Effector CD4-positive, alpha-beta T cell (primary cell): ENCODE measurements at regions not wholly inside any gene's neighbourhood (a gene's known extent, or its start where the extent isn't known, plus 50 kb on each side); places are given as distances from the start of the nearest gene placed in this dataset.
"Not testable (repeated sequence)": the region's sequence is repeated elsewhere in the genome, so short reads cannot be mapped to it uniquely, and the experiment has no call there.

Source experiments
- DNase-seq: peaks from one replicate; pipeline ENCODE4 v3.0.0-alpha.2; 2020

GRCh38 chr12:46516933-46517578 is 144.5 kb upstream of the SLC38A2 start:
- no peak for DNase-seq

DNA sequence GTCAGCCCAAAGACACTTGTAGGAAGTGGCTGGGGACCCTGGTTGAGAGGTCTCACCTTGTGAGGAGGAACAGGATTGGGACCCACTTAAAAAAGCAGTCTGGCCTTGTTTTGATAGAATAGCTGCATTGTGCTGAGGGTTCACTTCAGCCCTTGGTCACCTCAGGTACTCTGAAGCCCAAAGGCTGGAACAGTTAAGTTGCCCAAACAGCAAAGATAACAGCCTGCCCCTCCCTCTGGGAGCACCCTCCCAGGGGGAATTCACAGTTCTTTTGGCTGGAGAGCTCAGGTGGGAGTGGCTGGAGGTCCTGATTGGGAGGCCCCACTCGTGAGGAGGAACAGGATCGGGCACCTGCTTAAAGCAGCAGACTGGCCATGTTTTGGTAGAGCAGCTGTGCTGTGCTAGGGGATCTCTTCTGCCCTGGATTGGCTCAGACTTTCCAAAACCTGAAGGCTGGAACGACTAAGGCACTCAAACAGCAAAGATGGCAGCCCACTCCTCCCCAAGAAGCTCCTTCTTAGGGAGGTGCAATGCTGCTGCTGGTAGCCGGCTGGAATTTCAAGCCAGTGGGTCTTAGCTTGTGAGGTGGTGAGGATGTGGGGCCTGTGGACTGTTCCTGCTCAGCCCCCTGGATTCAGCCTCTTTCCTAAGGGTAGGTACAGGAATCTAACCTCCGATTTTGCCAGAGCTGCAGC is 143.8 kb upstream of the SLC38A2 start:
- DNase-seq, result no peak

GRCh38 chr12:46515829-46516228 is 143.3 kb upstream of the SLC38A2 start:
- DNase-seq, result no peak

DNA sequence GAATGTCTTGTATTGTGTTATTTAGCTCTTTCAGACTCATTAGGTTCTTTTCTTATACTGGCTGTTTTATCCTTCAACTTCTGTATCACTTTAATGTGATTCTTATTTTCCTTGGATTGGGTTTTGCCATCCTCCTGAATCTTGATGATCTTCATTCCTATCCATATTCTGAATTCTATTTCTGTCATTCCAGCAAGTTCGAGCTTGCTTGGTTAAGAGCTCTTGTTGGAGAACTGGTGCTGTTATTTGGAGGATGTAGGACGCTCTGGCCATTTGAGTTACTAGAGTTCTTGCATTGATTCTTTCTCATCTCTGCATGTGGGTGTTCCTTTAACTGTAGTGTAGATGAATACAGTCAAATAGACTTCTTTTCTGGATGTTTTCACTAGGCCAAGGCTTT is 142.3 kb upstream of the SLC38A2 start:
- DNase-seq, result no peak

DNA sequence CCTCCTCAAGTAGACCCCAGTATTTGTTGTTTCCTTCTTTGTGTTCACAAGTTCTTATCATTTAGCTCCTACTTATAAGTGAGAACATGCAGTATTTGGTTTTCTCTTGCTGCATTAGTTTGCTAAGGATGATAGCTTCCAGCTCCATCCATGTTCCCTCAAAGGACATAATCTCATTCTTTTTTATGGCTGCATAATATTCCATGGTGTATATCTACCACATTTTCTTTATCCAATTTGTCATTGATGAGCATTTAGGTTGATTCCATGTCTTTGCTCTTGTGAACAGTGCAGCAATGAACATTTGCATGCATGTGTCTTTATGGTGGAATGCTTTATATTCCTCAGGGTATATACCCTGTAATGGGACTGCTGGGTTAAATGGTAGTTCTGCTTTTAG is 137.7 kb upstream of the SLC38A2 start:
- not testable (repeated sequence) for DNase-seq

- no peak for DNase-seq
Measured at GRCh38 chr12:46509135-46509534, 136.6 kb upstream of the SLC38A2 start.

- DNase-seq, result no peak
Measured at GRCh38 chr12:46508651-46509050, 136.1 kb upstream of the SLC38A2 start.

DNA sequence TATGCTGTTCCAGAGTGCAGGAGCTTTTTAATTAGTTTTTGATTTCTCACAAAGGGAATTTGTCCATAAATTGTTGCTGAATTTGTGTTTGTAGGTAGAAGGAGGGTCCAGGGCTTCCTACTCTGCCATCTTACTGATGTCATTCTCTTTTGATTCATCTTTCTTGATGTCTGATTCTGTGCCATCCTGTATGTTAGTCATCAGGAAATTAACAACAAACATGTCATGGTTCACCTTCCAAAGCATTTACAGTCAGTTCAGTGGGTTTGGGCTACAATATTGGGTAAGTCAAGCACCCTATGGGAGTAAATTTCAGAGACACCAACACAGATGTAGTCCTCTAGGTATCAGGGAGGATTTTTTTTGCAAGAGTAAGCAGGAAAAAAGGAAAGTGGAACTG is 135.2 kb upstream of the SLC38A2 start:
- DNase-seq, result no peak

DNA sequence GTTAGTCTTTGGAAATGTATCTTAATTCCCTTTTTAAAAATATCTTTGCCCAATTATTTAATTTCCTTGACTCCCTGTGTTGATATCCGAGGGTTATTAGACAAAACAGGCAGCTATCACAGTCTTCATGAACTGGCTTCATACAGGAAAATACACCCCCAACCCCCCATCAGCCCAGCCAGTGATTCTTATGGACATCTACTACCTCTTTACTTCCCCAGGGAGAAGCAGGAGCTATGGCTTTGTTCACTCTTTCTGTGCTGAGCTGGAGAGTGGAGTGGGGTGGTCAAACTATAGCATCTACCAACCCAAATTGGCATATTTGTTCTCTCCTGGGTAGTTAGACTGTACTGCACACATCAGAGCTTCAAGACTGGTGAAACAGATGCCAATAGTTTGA is 134.4 kb upstream of the SLC38A2 start:
- no peak for DNase-seq

DNA sequence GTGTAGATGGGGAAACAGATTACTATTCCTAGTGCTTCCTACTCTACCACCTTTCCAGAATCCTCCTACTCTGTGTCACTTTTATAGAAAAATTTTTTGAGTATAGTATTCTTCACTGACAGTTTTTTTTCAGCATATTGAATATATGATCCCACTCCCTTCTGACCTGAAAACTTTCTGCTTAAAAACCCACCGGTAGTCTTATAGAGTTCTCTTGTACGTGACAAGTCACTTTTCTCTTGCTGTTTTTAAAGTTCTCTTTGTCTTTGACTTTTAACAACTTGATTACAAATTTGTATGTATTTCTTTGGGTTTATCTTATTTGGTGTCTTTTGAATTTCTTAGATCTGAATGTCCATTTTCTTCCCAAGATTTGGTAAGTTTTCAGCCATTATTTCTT is 133.6 kb upstream of the SLC38A2 start:
- no peak for DNase-seq

DNA sequence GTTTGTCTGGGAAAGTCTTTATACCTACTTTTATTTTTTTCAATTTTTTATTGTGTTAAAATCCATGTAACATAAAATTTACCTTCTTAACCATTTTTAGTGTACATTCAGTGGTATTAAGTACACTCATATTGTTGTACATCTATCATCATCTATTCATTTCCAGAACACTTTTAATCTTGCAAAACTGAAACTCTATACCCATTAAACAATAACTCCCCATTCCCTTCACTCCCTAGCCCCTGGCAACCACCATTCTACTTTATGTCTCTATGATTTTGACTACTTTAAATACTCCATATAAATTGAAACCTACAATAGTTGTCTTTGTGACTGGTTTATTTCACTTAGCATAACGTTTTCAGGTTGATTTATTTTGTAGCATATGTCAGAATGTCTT is 131.9 kb upstream of the SLC38A2 start:
- DNase-seq, result no peak

DNA sequence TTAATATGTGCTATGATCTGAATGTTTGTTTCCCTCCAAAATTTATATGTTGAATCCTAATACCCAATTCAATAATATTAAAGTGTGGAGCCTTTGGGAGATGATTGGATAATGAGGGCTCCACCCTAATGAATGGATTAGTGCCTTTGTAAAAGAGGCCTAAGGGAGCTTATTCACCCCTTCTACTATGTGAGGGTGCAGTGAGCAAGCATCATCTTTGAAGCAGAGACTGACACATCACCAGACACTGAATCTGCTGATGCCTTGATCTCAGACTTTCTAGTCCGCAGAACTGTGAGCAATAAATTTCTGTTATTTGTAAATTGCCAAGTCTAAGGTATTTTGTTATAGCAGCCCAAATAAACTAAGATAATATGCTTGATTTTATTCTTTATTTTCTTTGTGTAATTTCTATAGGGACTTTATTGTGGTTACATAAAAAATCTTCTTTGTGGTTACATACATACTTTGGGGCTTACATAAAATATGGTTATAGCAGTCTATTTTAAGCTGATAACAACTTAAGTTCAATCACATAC is 131.1 kb upstream of the SLC38A2 start:
- DNase-seq, result no peak

- DNase-seq, result no peak
Measured at GRCh38 chr12:46500673-46501072, 128.1 kb upstream of the SLC38A2 start.

DNA sequence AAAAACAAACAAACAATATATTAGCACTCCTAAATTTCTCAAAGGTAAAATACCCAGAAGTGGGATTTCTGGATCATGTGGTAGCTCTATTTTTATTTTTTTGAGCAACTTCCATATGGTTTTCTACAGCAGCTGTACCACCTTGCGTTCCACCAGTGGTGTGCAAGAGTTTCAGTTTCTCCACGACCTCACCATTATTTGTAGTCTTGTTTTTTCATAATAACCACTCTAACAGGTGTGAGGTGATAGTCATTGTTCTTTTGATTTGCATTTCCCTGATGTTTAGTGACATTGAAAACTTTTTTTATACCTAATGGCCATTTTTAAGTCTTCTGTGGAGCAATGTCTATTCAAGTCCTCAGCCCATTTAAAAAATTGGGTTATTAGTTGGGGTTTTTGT is 127.3 kb upstream of the SLC38A2 start:
- no peak for DNase-seq

DNA sequence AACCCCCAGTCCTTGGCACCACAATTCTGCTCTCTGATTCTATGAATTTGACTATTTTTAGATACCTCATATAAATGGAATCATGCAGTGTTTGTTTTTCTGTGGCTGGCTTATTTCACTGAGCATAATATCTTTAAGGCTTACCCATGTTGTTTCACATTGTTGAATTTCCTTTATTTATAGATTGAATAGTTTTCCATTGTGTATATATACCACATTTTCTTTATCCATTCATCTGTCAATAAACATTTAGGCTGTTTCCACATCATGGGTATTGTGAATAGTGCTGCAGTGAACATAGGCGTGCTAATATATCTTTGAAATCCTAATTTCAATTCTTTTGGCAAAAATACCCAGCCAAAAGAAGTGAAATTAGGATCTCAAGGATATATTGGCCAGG is 126.7 kb upstream of the SLC38A2 start:
- no peak for DNase-seq

DNA sequence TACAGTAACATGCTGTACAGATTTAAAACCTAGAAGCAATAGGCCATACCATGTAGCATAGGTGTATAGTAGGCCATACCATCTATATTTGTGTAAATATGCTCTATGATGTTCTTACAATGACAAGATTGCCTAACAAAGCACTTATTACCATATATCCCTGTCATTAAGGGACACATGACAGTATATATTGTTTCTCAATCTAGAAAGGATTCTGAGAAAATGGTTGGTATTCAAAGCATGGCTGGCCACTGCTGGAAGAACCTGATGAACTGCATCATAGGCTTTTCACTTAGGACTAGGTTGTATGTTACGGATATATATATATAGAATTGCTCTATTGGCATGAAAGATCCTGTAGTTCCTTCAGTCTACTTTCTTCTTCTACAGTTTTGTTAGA is 125.2 kb upstream of the SLC38A2 start:
- DNase-seq, result no peak

DNA sequence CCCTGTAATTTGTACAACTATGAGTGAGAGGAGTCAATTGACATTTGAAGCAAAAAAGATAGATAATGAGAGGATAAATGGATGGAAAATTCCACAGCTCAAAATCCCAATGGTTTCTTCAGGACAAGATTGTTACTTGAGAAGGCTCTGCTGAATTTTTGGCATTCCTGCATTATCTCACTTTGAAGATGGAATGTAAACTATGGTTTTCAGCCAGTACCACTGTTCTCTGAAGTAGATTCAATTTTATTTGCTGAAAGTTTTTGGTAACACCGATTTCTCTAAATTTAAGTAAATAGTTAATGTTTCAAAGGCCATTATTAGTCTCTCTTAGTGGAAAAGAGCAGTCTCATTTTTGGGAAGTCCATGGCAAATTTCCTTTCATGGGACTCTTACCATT is 121.9 kb upstream of the SLC38A2 start:
- no peak for DNase-seq

- no peak for DNase-seq
Measured at GRCh38 chr12:46493834-46494181, 121.2 kb upstream of the SLC38A2 start.

GRCh38 chr12:46493150-46493833 is 120.7 kb upstream of the SLC38A2 start:
- DNase-seq, result no peak

DNA sequence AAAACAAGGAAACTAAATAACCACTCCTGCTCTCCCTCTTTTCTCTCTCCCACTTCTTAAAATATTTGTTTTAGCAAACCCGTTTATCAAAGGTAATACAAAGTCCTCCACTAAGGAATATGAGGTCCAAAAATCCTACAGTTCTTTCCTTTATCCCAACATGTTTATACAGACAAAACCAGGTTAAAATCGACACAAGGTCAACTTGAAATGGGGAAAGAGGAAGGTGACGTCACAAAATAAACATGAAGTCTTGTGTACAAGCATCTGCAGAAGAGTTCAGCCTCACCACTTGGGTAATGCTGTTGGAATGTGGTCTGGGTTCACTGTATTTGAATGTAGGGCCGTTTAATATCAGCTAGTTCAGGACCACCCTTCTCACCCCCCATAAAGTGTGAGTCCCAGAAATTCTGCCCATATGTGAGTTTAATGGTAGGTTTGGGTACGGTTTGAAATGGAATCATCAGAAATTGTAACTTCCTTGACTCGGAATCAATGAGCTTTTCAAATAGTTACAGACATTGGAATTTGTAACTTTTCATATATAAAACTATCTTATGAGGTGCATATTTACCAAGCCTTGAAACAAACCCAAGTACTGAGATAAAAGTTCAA is 120.0 kb upstream of the SLC38A2 start:
- DNase-seq, result no peak

DNA sequence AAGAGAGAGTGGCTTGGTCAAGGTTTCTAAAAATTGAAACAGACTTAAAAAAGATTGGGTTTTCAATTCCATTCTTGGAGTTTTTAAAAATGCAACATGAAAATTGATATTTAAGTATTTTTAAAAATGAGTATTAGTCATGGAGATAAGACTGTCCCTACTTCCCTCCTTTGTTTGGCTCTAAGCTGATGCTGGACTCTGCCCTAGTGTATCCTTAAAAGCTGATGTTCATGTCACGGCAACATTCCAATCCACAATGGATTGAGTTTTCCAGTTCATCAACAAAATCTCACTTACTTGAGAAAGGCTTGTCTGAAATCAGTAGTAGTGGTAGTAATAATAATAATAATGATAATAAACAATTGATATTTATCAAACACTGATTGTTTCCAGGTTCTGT is 119.0 kb upstream of the SLC38A2 start:
- DNase-seq, result no peak

GRCh38 chr12:46490635-46491034 is 118.1 kb upstream of the SLC38A2 start:
- no peak for DNase-seq

- DNase-seq, result no peak
Measured at GRCh38 chr12:46489951-46490388, 117.4 kb upstream of the SLC38A2 start.
